Neural cell (in vitro differentiated cells): ENCODE measurements at regions not wholly inside any gene's neighbourhood (a gene's known extent, or its start where the extent isn't known, plus 50 kb on each side); places are given as distances from the start of the nearest gene placed in this dataset.

Source experiments
- H2AFZ ChIP-seq: fragments of 200-600, 300-800 bp; sonication (generic), shearing (Covaris generic); 2 replicates; pipeline ENCODE4 v1.6.0; 2014; ENCODE audit warnings: low read depth, mild to moderate bottlenecking, antibody characterized with exemption, low read length, moderate library complexity
- H3F3A ChIP-seq: fragments of 200-600 bp; shearing (Covaris generic); 2 replicates; pipeline ENCODE4 v1.6.1; 2016; ENCODE audit warnings: mild to moderate bottlenecking, moderate library complexity, mixed read lengths, antibody characterized with exemption, low read length; ENCODE audit not compliant: insufficient read depth, poor library complexity, severe bottlenecking
- H3K27ac ChIP-seq: fragments of 200-600, 300-800 bp; sonication (generic), shearing (Covaris generic); 2 replicates; pipeline ENCODE4 v1.5.1; 2014; ENCODE audit warnings: mild to moderate bottlenecking, low read length, moderate library complexity
- H3K27me3 ChIP-seq: fragments of 300-800, 200-600 bp; sonication (generic), shearing (Covaris generic); 2 replicates; pipeline ENCODE4 v1.6.0; 2014; ENCODE audit warnings: mild to moderate bottlenecking, low read depth, low read length, moderate library complexity; ENCODE audit not compliant: insufficient read depth
- H3K36me3 ChIP-seq: fragments of 300-800, 200-600 bp; sonication (generic), shearing (Covaris generic); 2 replicates; pipeline ENCODE4 v1.5.1; 2014; ENCODE audit warnings: mild to moderate bottlenecking, antibody characterized with exemption, low read length, moderate library complexity; ENCODE audit not compliant: insufficient read depth
- H3K4me2 ChIP-seq: fragments of 300-800, 200-600 bp; sonication (generic), shearing (Covaris generic); 2 replicates; pipeline ENCODE4 v1.6.0; 2014; ENCODE audit warnings: mild to moderate bottlenecking, low read length
- H3K4me3 ChIP-seq: fragments of 300-800, 200-600 bp; sonication (generic), shearing (Covaris generic); 2 replicates; pipeline ENCODE4 v1.5.1; 2014; ENCODE audit warnings: mild to moderate bottlenecking, low read length, moderate library complexity
- H3K79me2 ChIP-seq: fragments of 200-600 bp; shearing (Covaris generic); replicated peaks from 2 replicates; pipeline ENCODE4 v1.6.0; 2014; ENCODE audit warnings: mild to moderate bottlenecking, low read length, moderate library complexity; ENCODE audit not compliant: insufficient read depth
- H3K9ac ChIP-seq: fragments of 300-800, 200-600 bp; sonication (generic), shearing (Covaris generic); 2 replicates; pipeline ENCODE4 v1.6.1; 2016; ENCODE audit warnings: mild to moderate bottlenecking, low read length, mixed read lengths
- H3K9me2 ChIP-seq: fragments of 200-600 bp; shearing (Covaris generic); 2 replicates; pipeline ENCODE4 v1.6.1; 2016; ENCODE audit warnings: mild to moderate bottlenecking, low read length, mixed read lengths; ENCODE audit not compliant: insufficient read depth
- H3K9me3 ChIP-seq: fragments of 200-600, 300-800 bp; sonication (generic), shearing (Covaris generic); 2 replicates; pipeline ENCODE4 v1.6.1; 2016; ENCODE audit warnings: mild to moderate bottlenecking, mixed run types, low read length, moderate library complexity, mixed read lengths
- H4K20me1 ChIP-seq: fragments of 200-600 bp; shearing (Covaris generic); 2 replicates; pipeline ENCODE4 v1.6.1; 2016; ENCODE audit warnings: mild to moderate bottlenecking, mixed run types; ENCODE audit not compliant: insufficient read depth
- EP300 ChIP-seq: fragments of 450-650 bp; conservative IDR thresholded peaks from 2 replicates; pipeline ENCODE4 v1.6.1; 2014; ENCODE audit warnings: antibody characterized with exemption, mild to moderate bottlenecking, moderate library complexity; ENCODE audit not compliant: poor library complexity, severe bottlenecking
- EZH2 ChIP-seq: fragments of 200-600, 300-800 bp; shearing (Covaris generic), sonication (generic); IDR thresholded peaks from 2 replicates; pipeline ENCODE4 v1.6.1; 2014; ENCODE audit warnings: antibody characterized with exemption, low read length, borderline replicate concordance, mild to moderate bottlenecking; ENCODE audit not compliant: insufficient read depth, poor library complexity, severe bottlenecking
- MXI1 ChIP-seq: fragments of 450-650 bp; conservative IDR thresholded peaks from 2 replicates; pipeline ENCODE4 v1.6.1; 2014; ENCODE audit warnings: antibody characterized with exemption, mild to moderate bottlenecking; ENCODE audit not compliant: poor library complexity, severe bottlenecking
- POLR2AphosphoS5 ChIP-seq: IDR thresholded peaks from 2 replicates; pipeline ENCODE4 v1.6.1; 2012
- RAD21 ChIP-seq: fragments of 450-650 bp; conservative IDR thresholded peaks from 2 replicates; pipeline ENCODE4 v1.6.1; 2014; ENCODE audit warnings: antibody characterized with exemption, mild to moderate bottlenecking, moderate library complexity
- SMC3 ChIP-seq: fragments of 450-650 bp; conservative IDR thresholded peaks from 2 replicates; pipeline ENCODE4 v1.6.1; 2014; ENCODE audit warnings: antibody characterized with exemption, mild to moderate bottlenecking, moderate library complexity; ENCODE audit not compliant: poor library complexity
- TAF1 ChIP-seq: IDR thresholded peaks from 2 replicates; pipeline ENCODE4 v1.6.1; 2012; ENCODE audit warnings: low read depth
- TF ChIP-seq, protein P1 (sequence below): fragments of 450-650 bp; IDR thresholded peaks from 2 replicates; pipeline ENCODE4 v1.5.1; 2014; ENCODE audit warnings: antibody characterized with exemption, mild to moderate bottlenecking, moderate library complexity; ENCODE audit not compliant: poor library complexity, severe bottlenecking
- TF ChIP-seq, protein P2 (sequence below): IDR thresholded peaks from 2 replicates; pipeline ENCODE4 v1.6.1; 2012; ENCODE audit warnings: borderline replicate concordance

DNA sequence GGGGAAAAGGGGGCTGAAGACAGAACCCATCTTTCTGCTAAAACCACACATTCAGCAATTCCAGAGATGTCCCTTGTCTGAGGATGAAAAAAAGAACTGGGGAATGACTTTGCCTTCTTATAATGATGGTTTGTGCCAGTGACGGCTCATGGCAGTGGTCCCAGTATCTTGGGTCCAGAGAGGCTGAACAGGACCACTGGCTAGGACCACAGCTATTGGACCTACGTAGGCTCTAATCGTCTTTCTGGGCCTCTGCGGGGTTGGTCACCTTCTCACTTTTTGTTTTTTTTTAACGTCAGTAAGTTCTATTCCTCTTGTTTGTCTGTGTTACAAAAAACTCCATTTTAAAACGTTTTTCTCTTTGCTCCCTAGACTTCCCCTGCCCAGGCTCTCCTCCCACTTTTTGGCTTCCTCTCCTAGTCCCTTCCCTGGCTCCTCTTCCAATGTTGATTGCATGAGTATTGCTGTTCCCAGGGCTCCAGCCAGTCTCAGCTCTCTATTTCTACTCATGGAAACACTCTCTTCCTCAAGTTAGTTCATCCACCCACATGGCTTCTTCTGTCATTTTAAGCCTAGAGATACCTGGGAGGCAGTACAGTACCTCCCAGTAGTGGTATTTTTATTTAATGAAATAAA is 52.6 kb upstream of the STX18 start:
- no peaks in the 10 kb centered on the region for H3K79me2 ChIP-seq
- H3K9me3 ChIP-seq: no peaks in the 10 kb centered on the region
- TF ChIP-seq, protein P1, sequence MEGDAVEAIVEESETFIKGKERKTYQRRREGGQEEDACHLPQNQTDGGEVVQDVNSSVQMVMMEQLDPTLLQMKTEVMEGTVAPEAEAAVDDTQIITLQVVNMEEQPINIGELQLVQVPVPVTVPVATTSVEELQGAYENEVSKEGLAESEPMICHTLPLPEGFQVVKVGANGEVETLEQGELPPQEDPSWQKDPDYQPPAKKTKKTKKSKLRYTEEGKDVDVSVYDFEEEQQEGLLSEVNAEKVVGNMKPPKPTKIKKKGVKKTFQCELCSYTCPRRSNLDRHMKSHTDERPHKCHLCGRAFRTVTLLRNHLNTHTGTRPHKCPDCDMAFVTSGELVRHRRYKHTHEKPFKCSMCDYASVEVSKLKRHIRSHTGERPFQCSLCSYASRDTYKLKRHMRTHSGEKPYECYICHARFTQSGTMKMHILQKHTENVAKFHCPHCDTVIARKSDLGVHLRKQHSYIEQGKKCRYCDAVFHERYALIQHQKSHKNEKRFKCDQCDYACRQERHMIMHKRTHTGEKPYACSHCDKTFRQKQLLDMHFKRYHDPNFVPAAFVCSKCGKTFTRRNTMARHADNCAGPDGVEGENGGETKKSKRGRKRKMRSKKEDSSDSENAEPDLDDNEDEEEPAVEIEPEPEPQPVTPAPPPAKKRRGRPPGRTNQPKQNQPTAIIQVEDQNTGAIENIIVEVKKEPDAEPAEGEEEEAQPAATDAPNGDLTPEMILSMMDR: no peak
- TF ChIP-seq, protein P2, sequence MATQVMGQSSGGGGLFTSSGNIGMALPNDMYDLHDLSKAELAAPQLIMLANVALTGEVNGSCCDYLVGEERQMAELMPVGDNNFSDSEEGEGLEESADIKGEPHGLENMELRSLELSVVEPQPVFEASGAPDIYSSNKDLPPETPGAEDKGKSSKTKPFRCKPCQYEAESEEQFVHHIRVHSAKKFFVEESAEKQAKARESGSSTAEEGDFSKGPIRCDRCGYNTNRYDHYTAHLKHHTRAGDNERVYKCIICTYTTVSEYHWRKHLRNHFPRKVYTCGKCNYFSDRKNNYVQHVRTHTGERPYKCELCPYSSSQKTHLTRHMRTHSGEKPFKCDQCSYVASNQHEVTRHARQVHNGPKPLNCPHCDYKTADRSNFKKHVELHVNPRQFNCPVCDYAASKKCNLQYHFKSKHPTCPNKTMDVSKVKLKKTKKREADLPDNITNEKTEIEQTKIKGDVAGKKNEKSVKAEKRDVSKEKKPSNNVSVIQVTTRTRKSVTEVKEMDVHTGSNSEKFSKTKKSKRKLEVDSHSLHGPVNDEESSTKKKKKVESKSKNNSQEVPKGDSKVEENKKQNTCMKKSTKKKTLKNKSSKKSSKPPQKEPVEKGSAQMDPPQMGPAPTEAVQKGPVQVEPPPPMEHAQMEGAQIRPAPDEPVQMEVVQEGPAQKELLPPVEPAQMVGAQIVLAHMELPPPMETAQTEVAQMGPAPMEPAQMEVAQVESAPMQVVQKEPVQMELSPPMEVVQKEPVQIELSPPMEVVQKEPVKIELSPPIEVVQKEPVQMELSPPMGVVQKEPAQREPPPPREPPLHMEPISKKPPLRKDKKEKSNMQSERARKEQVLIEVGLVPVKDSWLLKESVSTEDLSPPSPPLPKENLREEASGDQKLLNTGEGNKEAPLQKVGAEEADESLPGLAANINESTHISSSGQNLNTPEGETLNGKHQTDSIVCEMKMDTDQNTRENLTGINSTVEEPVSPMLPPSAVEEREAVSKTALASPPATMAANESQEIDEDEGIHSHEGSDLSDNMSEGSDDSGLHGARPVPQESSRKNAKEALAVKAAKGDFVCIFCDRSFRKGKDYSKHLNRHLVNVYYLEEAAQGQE: no peak
- TF ChIP-seq EZH2: no peak
- no peak overlapping the region for H3K4me2 ChIP-seq
- H3K9me2 ChIP-seq: no peaks in the 10 kb centered on the region
- H3K4me3 ChIP-seq: no peak overlapping the region
- no peaks in the 10 kb centered on the region for H3K27me3 ChIP-seq
- H3F3A ChIP-seq: no peaks in the 10 kb centered on the region
- no peak overlapping the region for H3K9ac ChIP-seq
- H2AFZ ChIP-seq: no peak overlapping the region
- no peaks in the 10 kb centered on the region for H3K36me3 ChIP-seq
- no peak overlapping the region for H3K27ac ChIP-seq
- no peaks in the 10 kb centered on the region for H4K20me1 ChIP-seq

DNA sequence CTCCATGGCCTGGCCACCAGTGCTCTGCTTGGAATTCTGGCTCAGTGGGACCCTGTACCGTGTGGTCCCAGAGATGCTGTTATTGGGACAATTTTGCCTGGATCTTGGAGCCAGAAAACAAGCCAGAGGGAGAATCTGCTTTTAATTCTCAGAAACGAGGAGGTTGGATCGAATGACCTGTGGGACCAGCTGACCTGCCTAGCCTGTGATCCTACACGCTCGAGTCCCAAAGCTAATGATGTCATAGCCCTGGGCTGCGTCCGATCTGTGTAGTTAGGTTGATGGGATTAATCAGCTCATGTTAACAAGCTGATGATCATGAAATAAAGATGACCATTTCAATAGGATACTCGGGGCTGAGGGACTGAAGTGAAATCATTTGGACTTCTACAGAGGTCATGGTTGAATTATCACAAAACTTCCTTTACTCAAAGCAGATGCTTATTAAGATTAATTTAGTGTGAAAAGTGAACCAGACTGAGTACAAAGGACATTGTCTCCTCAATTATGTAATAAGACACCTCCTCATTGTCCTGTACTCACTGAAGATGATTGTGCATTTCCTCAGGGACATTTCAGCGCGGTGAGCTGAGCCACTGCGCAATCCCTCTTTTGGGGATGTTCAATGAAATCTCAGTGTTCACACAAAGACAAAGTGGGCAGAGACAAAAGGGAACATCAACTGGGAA is 51.9 kb upstream of the STX18 start:
- H3K9ac ChIP-seq: no peak overlapping the region
- no peak overlapping the region for H3K27ac ChIP-seq
- TF ChIP-seq SMC3 (no peak), EP300 (no peak), RAD21 (no peak), TAF1 (no peak), MXI1 (no peak), EZH2 (no peak), POLR2AphosphoS5 (no peak)
- TF ChIP-seq, protein P1: no peak
- TF ChIP-seq, protein P2: no peak
- H2AFZ ChIP-seq: no peak overlapping the region
- H3K27me3 ChIP-seq: no peaks in the 10 kb centered on the region
- no peaks in the 10 kb centered on the region for H3K9me2 ChIP-seq
- H4K20me1 ChIP-seq: no peaks in the 10 kb centered on the region
- no peaks in the 10 kb centered on the region for H3K79me2 ChIP-seq
- H3K36me3 ChIP-seq: no peaks in the 10 kb centered on the region
- no peak overlapping the region for H3K4me3 ChIP-seq
- H3K4me2 ChIP-seq: no peak overlapping the region
- no peaks in the 10 kb centered on the region for H3K9me3 ChIP-seq
- H3F3A ChIP-seq: no peaks in the 10 kb centered on the region
